ENCODE measurements at regions not wholly inside any gene's neighbourhood (a gene's known extent, or its start where the extent isn't known, plus 50 kb on each side); places are given as distances from the start of the nearest gene placed in this dataset.

GRCh38 chr6:141988954-141989705 is 143.6 kb upstream of the GJE1 start:
- H3K27ac Mint-ChIP-seq, result peak overlapping the region; percentile 3; the same call in 1 of the 2 replicates
- no peaks in the 10 kb centered on the region for H3K9me3 Mint-ChIP-seq
- TF ChIP-seq CTCF (IDR thresholded peaks at IDR 0.05), result peak; percentile 96
- H3K4me1 Mint-ChIP-seq (ENCODE audit: low read depth), result peaks cover 18% of the 10 kb centered on the region
- H3K27me3 Mint-ChIP-seq (ENCODE audit: insufficient read depth), result no peaks in the 10 kb centered on the region
- peaks cover 5% of the 10 kb centered on the region; the same call in 1 of the 2 replicates for H3K36me3 Mint-ChIP-seq (ENCODE audit: low read depth)
- H3K4me3 Mint-ChIP-seq, result no peak overlapping the region; the same call in 1 of the 2 replicates
- peak; percentile 79 for DNase-seq

- no peak overlapping the region for H3K4me3 Mint-ChIP-seq
- no peaks in the 10 kb centered on the region for H3K36me3 Mint-ChIP-seq (ENCODE audit: low read depth)
- DNase-seq, result no peak
- H3K9me3 Mint-ChIP-seq, result no peaks in the 10 kb centered on the region
- H3K27me3 Mint-ChIP-seq (ENCODE audit: insufficient read depth), result no peaks in the 10 kb centered on the region
- no peak overlapping the region for H3K27ac Mint-ChIP-seq
- peaks cover 18% of the 10 kb centered on the region for H3K4me1 Mint-ChIP-seq (ENCODE audit: low read depth)
- no peak for TF ChIP-seq CTCF (IDR thresholded peaks at IDR 0.05)
Observed at GRCh38 chr6:141988327-141988726, 144.4 kb upstream of the GJE1 start.

GRCh38 chr6:141986457-141986856 is 146.3 kb upstream of the GJE1 start:
- Mint-ChIP-seq H3K36me3 (ENCODE audit: low read depth) (no peaks in the 10 kb centered on the region), H3K27me3 (ENCODE audit: insufficient read depth) (no peaks in the 10 kb centered on the region), H3K9me3 (no peaks in the 10 kb centered on the region), H3K4me3 (no peak overlapping the region), H3K4me1 (ENCODE audit: low read depth) (peaks cover 24% of the 10 kb centered on the region), H3K27ac (no peak overlapping the region)
- no peak for DNase-seq
- TF ChIP-seq CTCF (IDR thresholded peaks at IDR 0.05), result no peak

- no peaks in the 10 kb centered on the region for H3K36me3 Mint-ChIP-seq (ENCODE audit: low read depth)
- no peaks in the 10 kb centered on the region for H3K9me3 Mint-ChIP-seq
- no peak overlapping the region for H3K4me3 Mint-ChIP-seq
Observed at GRCh38 chr6:141981190-141981589, 151.5 kb upstream of the GJE1 start.

GRCh38 chr6:141977782-141978181 is 154.9 kb upstream of the GJE1 start:
- H3K9me3 Mint-ChIP-seq, result no peaks in the 10 kb centered on the region
- H3K27ac Mint-ChIP-seq, result no peak overlapping the region
- TF ChIP-seq CTCF (IDR thresholded peaks at IDR 0.05), result no peak
- no peaks in the 10 kb centered on the region for H3K27me3 Mint-ChIP-seq (ENCODE audit: insufficient read depth)
- no peaks in the 10 kb centered on the region for H3K36me3 Mint-ChIP-seq (ENCODE audit: low read depth)
- peaks cover 12% of the 10 kb centered on the region; the same call in 1 of the 2 replicates for H3K4me1 Mint-ChIP-seq (ENCODE audit: low read depth)
- no peak overlapping the region for H3K4me3 Mint-ChIP-seq
- no peak for DNase-seq

More at GRCh38 chr6:141981190-141981589, 151.5 kb upstream of the GJE1 start:
- Mint-ChIP-seq H3K27me3 (ENCODE audit: insufficient read depth) (no peaks in the 10 kb centered on the region), H3K27ac (no peak overlapping the region), H3K4me1 (ENCODE audit: low read depth) (peaks cover 12% of the 10 kb centered on the region; the same call in 1 of the 2 replicates)
- TF ChIP-seq CTCF (IDR thresholded peaks at IDR 0.05), result no peak
- DNase-seq, result no peak

Measured in HFFc6 (cell line).